GM18498 (cell line): ENCODE measurements at regions not wholly inside any gene's neighbourhood (a gene's known extent, or its start where the extent isn't known, plus 50 kb on each side); places are given as distances from the start of the nearest gene placed in this dataset.

Experiments
- ATAC-seq: cut with Tn5 transposase; IDR thresholded peaks from one replicate; pipeline ENCODE4 v1.9.1; 2021; ENCODE audit warnings: mild to moderate bottlenecking, moderate library complexity; ENCODE audit not compliant: unreplicated experiment

DNA sequence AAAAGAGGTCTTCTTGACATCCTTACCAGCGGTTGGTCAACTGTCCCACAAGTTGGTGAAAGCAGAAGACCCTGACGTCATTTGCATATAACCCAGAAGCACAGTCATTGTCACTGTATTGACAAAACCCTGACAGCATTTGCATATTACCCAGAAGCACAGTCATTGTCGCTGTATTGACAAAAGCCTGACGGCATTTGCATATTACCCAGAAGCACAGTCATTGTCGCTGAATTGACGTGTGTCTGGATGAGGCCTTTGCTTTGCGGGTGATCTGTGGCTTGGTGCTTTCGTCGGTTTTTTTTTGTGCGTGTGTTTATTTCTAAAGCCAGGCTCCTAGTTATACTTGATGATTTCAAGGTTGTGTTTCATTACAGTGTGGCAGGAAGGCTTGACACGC, 1145.2 kb downstream of the BRD1 start:
- no peak for ATAC-seq

- ATAC-seq: no peak
These were observed 1147.1 kb downstream of the BRD1 start for GRCh38 chr22:48680601-48681000.

GRCh38 chr22:48679656-48680555, 1147.8 kb downstream of the BRD1 start:
- no peak for ATAC-seq

- no peak for ATAC-seq
These were observed 1149.2 kb downstream of the BRD1 start for GRCh38 chr22:48678171-48679135.

- ATAC-seq: no peak
These were observed 1150.1 kb downstream of the BRD1 start for GRCh38 chr22:48677621-48678020.

DNA sequence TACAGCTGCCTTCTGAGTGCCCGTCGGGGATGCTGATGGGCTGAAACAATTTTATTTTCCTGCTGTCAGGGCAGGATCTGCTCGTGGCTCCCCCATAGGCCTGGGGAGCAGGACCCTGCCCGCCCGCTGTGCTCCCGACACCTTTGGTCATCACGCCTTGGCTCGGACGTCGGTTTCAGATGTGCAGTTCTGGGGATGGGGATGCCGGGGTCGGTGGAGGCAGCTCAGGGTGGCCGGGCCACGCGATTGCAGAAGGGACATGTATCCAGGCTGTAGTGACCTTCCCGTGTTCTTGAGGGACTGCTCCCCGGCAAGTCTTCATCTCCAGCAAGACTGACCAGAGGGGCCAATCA, 1150.5 kb downstream of the BRD1 start:
- no peak for ATAC-seq

DNA sequence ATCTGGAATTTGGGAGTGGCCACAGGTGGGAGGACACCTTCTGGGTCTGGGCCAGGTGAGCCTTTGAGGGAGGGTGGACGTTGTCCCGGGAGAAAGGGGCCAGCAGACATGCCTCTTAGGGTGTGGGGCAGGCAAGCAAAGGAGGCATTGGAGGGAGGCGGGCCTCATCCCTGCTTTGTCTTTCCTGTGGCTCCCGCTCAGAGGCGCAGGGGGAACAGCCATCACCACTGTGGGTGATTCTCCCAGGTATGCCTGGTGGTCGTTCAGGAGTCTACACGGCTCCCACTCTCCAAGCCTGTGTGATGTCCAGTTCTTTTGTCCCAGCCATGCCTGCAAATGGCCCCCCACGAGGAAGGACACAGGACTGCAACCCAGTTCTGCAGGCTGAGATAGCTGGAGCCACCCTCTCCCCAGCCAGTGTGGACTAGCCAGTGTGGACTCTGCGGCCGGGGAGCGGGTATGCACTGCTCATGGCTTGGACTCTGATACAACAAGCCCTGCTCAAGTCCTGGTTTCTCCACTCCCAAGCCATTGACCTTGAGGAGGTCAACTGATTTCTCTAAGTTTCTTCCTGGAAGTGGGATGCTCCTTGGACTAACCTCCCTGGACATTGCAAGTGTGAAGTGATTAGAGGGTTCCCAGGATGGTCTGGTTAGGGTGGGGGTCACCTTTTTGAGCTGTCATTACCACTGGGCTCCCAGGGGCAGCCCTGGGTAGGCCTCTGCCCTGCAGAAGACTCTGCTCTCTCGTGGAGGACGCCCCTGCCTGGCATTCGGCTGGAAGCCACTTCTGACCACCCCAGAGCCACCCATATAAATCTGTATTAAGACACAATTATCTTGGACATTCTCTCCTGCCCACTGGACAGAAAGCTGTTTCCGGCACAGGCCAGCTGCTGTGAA, 1151.2 kb downstream of the BRD1 start:
- no peak for ATAC-seq

DNA sequence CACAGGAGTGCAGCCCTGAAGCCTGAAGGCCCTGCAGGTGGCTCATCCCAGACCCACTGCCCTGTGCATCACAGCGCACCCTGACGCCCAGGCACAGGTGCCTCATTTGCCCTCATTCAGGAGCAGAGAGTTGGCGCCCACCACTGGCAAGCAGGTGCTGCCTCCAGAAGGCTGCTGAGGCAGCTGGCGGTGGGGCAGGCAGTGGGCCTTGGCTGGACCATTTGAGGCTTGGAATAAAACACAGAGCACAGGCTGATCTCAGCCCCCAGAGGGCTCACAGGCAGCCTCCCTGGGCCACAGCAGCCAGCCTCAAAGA, 1151.9 kb downstream of the BRD1 start:
- no peak for ATAC-seq

GRCh38 chr22:48675141-48675829, 1152.4 kb downstream of the BRD1 start:
- no peak for ATAC-seq

GRCh38 chr22:48673806-48674500, 1153.7 kb downstream of the BRD1 start:
- no peak for ATAC-seq

GRCh38 chr22:48672387-48672786, 1155.3 kb downstream of the BRD1 start:
- ATAC-seq: no peak

DNA sequence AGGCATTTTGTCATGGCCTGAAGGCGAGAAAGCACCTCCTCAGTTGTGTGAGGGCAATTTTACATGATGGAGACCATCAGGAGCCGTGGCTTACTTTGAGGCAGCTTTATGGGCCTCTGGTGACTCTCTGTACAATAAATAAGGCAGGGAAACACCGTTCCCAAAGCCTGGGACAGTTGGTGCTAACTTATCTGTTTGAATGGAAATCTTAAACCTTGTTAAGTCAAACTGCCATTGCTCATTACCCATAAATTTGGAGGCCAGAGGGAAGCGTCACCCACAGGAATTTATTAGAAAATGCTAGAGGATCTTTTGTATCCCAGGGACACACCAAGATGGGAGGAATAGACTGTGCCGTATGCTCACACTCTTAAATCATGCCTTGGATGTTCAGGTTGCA, 1156.9 kb downstream of the BRD1 start:
- ATAC-seq: no peak

DNA sequence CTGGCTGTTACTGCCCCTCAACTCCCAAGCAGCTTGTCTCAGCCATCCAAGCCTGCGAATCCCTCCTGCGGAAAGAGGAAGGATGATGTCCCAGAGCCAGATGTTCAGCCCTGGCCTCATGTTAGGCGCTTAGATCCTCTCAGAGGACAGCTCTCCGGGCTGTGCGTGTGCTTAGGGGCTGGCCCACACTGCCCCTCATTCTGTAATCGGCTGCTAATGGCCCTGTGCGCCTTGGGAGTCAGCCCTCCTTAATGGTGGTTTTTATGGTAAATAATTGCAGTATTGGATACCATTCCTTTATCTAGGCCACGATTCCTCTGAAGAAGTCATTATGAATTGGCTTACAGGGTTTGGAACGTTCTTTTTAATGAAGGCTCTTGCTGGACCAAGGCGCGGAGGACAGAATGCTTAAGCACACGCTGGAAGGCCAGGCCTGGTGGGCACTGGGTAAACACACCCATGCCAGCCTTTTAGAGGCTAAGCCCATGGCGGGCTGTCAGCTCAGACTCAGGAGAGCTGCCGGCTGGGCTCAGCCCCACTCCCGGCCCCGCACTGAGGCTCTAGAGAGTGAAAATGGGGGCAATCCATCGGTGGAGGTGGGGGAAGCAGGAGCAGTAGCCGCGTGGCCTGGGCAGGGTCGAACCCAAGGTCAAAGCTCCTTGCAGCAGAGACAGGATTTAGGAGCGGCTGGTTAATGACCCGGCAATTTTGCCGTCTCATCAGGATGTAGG, 1157.5 kb downstream of the BRD1 start:
- ATAC-seq: no peak

DNA sequence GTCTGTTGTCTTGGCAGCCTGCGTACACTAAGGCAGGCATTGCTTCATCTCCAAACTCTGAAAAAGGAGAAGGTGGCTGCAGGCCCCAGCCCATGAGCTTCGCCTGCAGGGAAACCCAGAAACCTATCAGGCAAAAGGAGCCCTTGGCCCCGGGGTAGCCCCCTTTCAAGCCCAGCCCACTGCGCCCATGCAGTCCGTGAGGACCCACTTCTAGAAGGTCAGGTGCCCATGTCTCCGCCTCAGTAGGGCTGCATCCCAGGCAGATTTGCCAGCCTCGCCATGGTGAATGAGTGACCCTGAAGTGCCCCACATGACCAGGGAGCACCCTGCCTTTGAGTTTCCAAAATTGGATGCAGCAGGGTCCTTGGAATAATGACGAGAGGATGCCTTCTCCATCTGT, 1158.4 kb downstream of the BRD1 start:
- ATAC-seq: no peak

GRCh38 chr22:48667289-48667688, 1160.4 kb downstream of the BRD1 start:
- no peak for ATAC-seq

GRCh38 chr22:48666620-48667019, 1161.1 kb downstream of the BRD1 start:
- no peak for ATAC-seq

DNA sequence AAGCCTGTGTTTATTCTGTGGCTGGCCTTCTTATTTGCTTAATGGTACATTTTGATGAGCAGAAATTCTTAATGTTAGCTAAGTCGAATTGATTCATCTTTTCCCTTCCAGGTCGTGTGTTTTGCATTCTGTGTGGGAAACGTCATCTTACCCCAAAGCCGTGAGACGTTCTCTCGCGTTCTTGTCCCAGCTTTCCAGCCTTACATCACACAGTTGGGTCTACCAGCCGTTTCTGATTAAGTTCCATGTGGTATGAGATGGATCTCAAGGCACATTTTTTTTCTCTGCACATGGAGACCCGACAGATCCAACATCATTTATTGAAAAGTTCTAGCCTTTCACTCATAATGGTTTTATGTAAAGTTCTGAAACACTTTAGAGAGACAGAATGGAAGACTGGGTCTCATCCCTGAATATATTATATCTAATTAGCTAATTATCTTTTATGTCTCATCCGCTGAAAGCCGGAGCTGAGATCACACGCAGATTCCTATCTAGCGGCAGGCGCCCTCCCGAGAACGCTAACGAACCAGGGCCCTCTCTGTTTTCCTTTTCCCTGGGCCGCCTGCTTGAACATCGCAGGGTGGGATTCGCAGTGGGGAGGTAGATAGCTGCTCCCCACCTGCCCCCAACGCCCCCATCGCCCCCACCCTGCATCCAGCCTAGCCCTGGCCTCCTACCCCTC, 1162.2 kb downstream of the BRD1 start:
- ATAC-seq: no peak

DNA sequence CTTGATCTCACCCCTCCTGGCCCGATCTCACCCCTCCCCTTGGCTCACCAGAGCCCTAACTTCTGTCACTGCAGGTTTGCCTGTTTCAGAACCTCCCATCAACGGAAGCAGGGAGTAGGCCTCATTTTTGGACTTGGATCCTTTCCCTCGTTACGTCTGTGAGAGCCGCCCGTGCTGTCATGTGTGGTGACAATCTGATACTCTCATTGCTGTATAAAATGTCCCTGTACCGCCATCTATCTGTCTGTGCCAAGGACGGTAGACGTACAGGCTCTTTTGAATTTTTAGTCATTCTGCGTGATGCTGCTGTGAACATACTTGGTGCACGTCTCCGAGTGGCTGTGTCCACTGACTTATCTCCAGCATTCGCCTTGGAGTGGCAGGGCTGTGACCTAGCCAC, 1163.1 kb downstream of the BRD1 start:
- ATAC-seq: no peak

GRCh38 chr22:48663297-48663696, 1164.4 kb downstream of the BRD1 start:
- no peak for ATAC-seq
